ENCODE measurements at regions not wholly inside any gene's neighbourhood (a gene's known extent, or its start where the extent isn't known, plus 50 kb on each side); places are given as distances from the start of the nearest gene placed in this dataset.

DNA sequence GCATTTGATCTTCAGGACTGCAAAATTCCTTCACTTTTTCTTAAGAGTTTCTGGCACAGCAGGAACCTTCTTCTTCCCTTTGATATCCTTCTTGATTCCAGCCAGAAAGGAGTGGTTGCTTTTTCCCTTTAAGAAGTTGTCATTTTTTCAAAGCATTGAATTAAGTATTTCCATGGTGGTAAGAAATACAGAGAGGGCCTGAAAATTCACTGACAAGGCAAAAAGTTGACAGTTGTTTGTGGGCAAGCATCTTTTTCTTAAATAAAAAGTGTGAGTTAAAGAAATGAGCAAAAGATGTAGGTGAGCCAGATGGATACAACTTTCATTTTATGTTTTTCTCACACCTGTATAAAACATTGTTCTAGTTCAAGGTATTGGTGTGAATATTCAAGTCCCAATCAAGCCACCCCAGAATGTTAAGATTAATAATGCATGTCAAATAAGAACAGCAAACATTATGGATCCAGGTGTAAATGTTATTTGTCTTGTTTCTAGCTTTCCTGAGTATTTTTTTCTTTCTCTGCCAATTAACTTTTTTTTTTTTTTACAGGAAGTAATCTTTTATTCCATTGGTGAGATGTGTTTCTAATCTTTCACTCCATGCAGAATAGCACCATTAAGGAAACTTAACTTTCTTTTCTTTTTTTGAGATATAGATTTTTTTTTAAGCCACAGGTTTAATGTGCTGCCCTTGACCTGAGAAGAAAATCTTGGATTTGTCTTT lies 334.3 kb upstream of the SEMA3A start:
- FAIRE-seq (no peak), ATAC-seq (no peak), DNase-seq (ENCODE audit: low read depth in 1 of 2, low spot score in 1 of 2) (no peak)
- no peak overlapping the region for H3K4me3 ChIP-seq
- H3K4me2 ChIP-seq: peak overlapping the region; percentile 57
- CTCF ChIA-PET: interaction anchor here (0.6 to 1.2 kb wide), 2 partner anchors 483 to 593 kb away, joined by 3 to 4 read pairs; no protein-coding TSS in a partner anchor
- H3K27ac ChIP-seq: peak overlapping the region; percentile 71 to 88
- H3K9me3 ChIP-seq: peaks cover 2% of the 10 kb centered on the region; the same call in 2 of the 3 replicates
- TF ChIP-seq HOXA7 (CRISPR knock-in tag; IDR thresholded peaks at IDR 0.05) (0 out of 2 replicates have a peak, but pooled peaks have one; percentile 21), MAFK (IDR thresholded peaks at IDR 0.05; ENCODE audit: partially characterized antibody) (peak; percentile 84), EHMT2 (IDR thresholded peaks at IDR 0.05; ENCODE audit: low read depth) (no peak)
- POLR2A ChIA-PET: interaction anchor here (0.5 kb wide), 1 partner anchor 173 kb away, joined by 3 read pairs; no protein-coding TSS in a partner anchor
- peaks cover 65% of the 10 kb centered on the region for H3K4me1 ChIP-seq

DNA sequence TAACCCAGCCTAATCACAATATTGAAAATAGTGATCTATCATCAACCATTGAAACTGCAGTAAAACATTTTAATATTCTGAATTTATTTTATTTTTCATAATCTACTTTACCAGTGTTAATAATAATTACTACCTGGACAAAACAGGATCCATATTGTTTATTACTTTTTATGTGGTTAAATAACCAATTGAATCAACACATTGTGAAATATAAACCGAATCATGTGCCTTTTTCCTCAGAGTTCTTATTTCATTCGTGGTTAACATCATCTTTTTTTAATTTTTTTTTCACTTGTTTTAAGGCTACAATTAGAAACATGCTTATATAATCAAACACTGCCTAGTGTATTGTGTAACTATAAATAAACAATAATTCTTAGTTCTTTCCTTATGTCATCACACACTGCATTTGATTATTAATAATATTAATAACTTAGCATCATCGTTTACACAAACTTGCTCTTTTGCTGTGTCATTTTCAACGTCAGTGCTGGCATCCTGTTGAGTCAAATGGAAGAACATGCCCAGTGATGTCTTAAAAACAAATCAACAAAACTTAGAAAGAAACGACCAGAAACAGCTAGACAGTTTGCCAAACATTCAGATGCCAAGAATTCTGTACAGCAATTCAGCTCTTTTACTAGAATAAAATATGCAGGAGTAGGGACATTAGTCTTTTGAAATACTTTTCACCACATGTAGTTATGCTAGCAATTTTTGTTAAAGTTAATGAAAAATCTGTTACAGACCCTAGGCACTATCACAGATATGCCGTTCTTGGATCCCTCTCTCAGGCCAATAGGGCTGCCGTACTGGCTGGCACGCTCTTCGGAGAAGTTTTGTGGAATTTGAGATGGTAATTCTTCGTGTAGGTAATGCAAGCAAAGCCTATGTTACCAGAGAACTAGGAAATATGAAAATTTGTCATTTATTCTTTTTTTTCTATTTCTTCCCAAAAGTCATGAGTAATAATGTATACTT lies 330.4 kb upstream of the SEMA3A start:
- ChIA-PET CTCF (no interaction called here), POLR2A (no interaction called here)
- peaks cover 38% of the 10 kb centered on the region for H3K4me1 ChIP-seq
- ATAC-seq: peak; percentile 78 to 83
- H3K27ac ChIP-seq: peak overlapping the region; percentile 80 to 83
- peak; percentile 15 to 95 for DNase-seq (ENCODE audit: low read depth in 1 of 2, low spot score in 1 of 2)
- peak overlapping the region; percentile 10; the same call in 1 of the 3 replicates for H3K4me3 ChIP-seq
- H3K4me2 ChIP-seq: peak overlapping the region; percentile 78
- FAIRE-seq: peak; percentile 94
- 4% methylated on average over 10 of the region's 10 CpGs for WGBS (ENCODE audit: missing lambda C conversion rate)
- peaks cover 17% of the 10 kb centered on the region for H3K9me3 ChIP-seq
- TF ChIP-seq MAFK (IDR thresholded peaks at IDR 0.05; ENCODE audit: partially characterized antibody): peak; percentile 96
- TF ChIP-seq, protein P1, sequence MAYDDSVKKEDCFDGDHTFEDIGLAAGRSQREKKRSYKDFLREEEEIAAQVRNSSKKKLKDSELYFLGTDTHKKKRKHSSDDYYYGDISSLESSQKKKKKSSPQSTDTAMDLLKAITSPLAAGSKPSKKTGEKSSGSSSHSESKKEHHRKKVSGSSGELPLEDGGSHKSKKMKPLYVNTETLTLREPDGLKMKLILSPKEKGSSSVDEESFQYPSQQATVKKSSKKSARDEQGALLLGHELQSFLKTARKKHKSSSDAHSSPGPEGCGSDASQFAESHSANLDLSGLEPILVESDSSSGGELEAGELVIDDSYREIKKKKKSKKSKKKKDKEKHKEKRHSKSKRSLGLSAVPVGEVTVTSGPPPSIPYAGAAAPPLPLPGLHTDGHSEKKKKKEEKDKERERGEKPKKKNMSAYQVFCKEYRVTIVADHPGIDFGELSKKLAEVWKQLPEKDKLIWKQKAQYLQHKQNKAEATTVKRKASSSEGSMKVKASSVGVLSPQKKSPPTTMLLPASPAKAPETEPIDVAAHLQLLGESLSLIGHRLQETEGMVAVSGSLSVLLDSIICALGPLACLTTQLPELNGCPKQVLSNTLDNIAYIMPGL (CRISPR knock-in tag; IDR thresholded peaks at IDR 0.05; ENCODE audit: borderline replicate concordance): no peak
- TF ChIP-seq HDAC2 (IDR thresholded peaks at IDR 0.05): no peak
- TF ChIP-seq EHMT2 (IDR thresholded peaks at IDR 0.05; ENCODE audit: low read depth): no peak
- no peak for TF ChIP-seq CHD4 (IDR thresholded peaks at IDR 0.05; ENCODE audit: borderline replicate concordance)
- TF ChIP-seq BHLHE40 (IDR thresholded peaks at IDR 0.05; ENCODE audit: low read depth, low read length): no peak
- no peak for TF ChIP-seq RCOR1 (IDR thresholded peaks at IDR 0.05; ENCODE audit: low read depth, low read length)
- peak; percentile 92 for TF ChIP-seq HOXB13 (CRISPR knock-in tag; IDR thresholded peaks at IDR 0.05; ENCODE audit: low read depth)
- TF ChIP-seq, protein P2, sequence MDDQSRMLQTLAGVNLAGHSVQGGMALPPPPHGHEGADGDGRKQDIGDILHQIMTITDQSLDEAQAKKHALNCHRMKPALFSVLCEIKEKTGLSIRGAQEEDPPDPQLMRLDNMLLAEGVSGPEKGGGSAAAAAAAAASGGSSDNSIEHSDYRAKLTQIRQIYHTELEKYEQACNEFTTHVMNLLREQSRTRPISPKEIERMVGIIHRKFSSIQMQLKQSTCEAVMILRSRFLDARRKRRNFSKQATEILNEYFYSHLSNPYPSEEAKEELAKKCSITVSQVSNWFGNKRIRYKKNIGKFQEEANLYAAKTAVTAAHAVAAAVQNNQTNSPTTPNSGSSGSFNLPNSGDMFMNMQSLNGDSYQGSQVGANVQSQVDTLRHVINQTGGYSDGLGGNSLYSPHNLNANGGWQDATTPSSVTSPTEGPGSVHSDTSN (IDR thresholded peaks at IDR 0.05): no peak
- peak; percentile 78 for TF ChIP-seq EHF (CRISPR knock-in tag; IDR thresholded peaks at IDR 0.05)
- TF ChIP-seq, protein P3, sequence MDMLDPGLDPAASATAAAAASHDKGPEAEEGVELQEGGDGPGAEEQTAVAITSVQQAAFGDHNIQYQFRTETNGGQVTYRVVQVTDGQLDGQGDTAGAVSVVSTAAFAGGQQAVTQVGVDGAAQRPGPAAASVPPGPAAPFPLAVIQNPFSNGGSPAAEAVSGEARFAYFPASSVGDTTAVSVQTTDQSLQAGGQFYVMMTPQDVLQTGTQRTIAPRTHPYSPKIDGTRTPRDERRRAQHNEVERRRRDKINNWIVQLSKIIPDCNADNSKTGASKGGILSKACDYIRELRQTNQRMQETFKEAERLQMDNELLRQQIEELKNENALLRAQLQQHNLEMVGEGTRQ (IDR thresholded peaks at IDR 0.05): no peak
- peak; percentile 78 for TF ChIP-seq JUNB (IDR thresholded peaks at IDR 0.05)
- no peak for TF ChIP-seq RFX5 (IDR thresholded peaks at IDR 0.05)
- TF ChIP-seq, protein P4, sequence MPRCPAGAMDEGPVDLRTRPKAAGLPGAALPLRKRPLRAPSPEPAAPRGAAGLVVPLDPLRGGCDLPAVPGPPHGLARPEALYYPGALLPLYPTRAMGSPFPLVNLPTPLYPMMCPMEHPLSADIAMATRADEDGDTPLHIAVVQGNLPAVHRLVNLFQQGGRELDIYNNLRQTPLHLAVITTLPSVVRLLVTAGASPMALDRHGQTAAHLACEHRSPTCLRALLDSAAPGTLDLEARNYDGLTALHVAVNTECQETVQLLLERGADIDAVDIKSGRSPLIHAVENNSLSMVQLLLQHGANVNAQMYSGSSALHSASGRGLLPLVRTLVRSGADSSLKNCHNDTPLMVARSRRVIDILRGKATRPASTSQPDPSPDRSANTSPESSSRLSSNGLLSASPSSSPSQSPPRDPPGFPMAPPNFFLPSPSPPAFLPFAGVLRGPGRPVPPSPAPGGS (IDR thresholded peaks at IDR 0.05): 0 out of 3 replicates have a peak, but pooled peaks have one; percentile 44
- TF ChIP-seq CBX2 (IDR thresholded peaks at IDR 0.05; ENCODE audit: borderline replicate concordance, low read depth): no peak
- no peak for TF ChIP-seq ZFP36 (IDR thresholded peaks at IDR 0.05; ENCODE audit: borderline replicate concordance, partially characterized antibody)
- TF ChIP-seq NFE2L2 (conservative IDR thresholded peaks at IDR 0.05; ENCODE audit: low read length): peak; percentile 80
- peak; percentile 95 for TF ChIP-seq HOXB5 (CRISPR knock-in tag; IDR thresholded peaks at IDR 0.05)
- peak; percentile 80 for TF ChIP-seq HOXA7 (CRISPR knock-in tag; IDR thresholded peaks at IDR 0.05)
- TF ChIP-seq ZSCAN20 (CRISPR knock-in tag; IDR thresholded peaks at IDR 0.05): peak; percentile 96
- peak; percentile 82 to 87; a peak in 4 of 5 replicates for TF ChIP-seq EP300 (IDR thresholded peaks at IDR 0.05)
- TF ChIP-seq HEYL (CRISPR knock-in tag; IDR thresholded peaks at IDR 0.05): peak; percentile 79; the same call in 1 of the 2 replicates
- peak; percentile 68; the same call in 1 of the 2 replicates for TF ChIP-seq FOXS1 (CRISPR knock-in tag; IDR thresholded peaks at IDR 0.05)
- TF ChIP-seq, protein P5, sequence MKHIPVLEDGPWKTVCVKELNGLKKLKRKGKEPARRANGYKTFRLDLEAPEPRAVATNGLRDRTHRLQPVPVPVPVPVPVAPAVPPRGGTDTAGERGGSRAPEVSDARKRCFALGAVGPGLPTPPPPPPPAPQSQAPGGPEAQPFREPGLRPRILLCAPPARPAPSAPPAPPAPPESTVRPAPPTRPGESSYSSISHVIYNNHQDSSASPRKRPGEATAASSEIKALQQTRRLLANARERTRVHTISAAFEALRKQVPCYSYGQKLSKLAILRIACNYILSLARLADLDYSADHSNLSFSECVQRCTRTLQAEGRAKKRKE (CRISPR knock-in tag; IDR thresholded peaks at IDR 0.05; ENCODE audit: low read depth): peak; percentile 51; the same call in 1 of the 2 replicates
- TF ChIP-seq RARB (CRISPR knock-in tag; IDR thresholded peaks at IDR 0.05): no peak; the same call in 1 of the 2 replicates
- TF ChIP-seq FOSL2 (IDR thresholded peaks at IDR 0.05): no peak
- peak; percentile 90 for TF ChIP-seq FOSL2 (CRISPR knock-in tag; IDR thresholded peaks at IDR 0.05)
- TF ChIP-seq, protein P6, sequence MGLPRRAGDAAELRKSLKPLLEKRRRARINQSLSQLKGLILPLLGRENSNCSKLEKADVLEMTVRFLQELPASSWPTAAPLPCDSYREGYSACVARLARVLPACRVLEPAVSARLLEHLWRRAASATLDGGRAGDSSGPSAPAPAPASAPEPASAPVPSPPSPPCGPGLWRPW (IDR thresholded peaks at IDR 0.05): no peak
